ENCODE measurements at regions not wholly inside any gene's neighbourhood (a gene's known extent, or its start where the extent isn't known, plus 50 kb on each side); places are given as distances from the start of the nearest gene placed in this dataset.

DNA sequence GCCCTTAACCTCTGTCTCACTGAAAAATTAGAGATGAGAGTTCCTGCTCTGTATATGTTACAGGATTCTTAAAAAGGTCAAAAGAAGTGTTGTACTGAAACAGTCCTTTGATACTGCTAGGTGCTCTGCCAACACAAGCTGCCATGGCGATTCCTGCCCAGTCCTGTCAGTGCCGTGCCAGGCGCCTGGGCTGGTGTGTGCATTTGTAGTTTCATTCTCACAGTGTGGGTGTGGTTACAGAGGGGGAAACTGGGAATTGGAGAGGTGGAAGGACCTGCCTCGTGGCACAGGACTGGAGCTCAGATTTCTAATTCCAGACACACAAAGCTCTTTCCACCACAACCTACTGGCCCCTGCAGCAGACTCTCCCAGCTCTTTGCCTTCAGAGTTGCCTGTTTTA is 122.3 kb upstream of the RAB6C start:
- TF ChIP-seq EZH2phosphoT487 (IDR thresholded peaks at IDR 0.05; ENCODE audit: low read depth), result no peak
- TF ChIP-seq, protein P1, sequence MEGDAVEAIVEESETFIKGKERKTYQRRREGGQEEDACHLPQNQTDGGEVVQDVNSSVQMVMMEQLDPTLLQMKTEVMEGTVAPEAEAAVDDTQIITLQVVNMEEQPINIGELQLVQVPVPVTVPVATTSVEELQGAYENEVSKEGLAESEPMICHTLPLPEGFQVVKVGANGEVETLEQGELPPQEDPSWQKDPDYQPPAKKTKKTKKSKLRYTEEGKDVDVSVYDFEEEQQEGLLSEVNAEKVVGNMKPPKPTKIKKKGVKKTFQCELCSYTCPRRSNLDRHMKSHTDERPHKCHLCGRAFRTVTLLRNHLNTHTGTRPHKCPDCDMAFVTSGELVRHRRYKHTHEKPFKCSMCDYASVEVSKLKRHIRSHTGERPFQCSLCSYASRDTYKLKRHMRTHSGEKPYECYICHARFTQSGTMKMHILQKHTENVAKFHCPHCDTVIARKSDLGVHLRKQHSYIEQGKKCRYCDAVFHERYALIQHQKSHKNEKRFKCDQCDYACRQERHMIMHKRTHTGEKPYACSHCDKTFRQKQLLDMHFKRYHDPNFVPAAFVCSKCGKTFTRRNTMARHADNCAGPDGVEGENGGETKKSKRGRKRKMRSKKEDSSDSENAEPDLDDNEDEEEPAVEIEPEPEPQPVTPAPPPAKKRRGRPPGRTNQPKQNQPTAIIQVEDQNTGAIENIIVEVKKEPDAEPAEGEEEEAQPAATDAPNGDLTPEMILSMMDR (IDR thresholded peaks at IDR 0.05; ENCODE audit: low read depth, low read length), result no peak
- H2AFZ ChIP-seq (ENCODE audit: low read depth, low read length), result no peak overlapping the region
- no peak overlapping the region for H3K9ac ChIP-seq (ENCODE audit: low read length)
- H3K36me3 ChIP-seq (replicated peaks; ENCODE audit: low read depth, low read length), result no peaks in the 10 kb centered on the region
- H3K4me3 ChIP-seq (ENCODE audit: low read length), result no peak overlapping the region
- no peaks in the 10 kb centered on the region for H3K79me2 ChIP-seq (ENCODE audit: low read length)
- no peak overlapping the region for H3K27ac ChIP-seq (ENCODE audit: low read length)
- H3K9me3 ChIP-seq (ENCODE audit: insufficient read depth, low read length), result no peaks in the 10 kb centered on the region
- no peaks in the 10 kb centered on the region for H4K20me1 ChIP-seq (ENCODE audit: insufficient read depth, low read length)
- H3K27me3 ChIP-seq (ENCODE audit: low read depth, low read length), result peaks cover 2% of the 10 kb centered on the region
- no peaks in the 10 kb centered on the region for H3K4me1 ChIP-seq (ENCODE audit: low read length)
- no peak overlapping the region for H3K4me2 ChIP-seq (ENCODE audit: low read length)

DNA sequence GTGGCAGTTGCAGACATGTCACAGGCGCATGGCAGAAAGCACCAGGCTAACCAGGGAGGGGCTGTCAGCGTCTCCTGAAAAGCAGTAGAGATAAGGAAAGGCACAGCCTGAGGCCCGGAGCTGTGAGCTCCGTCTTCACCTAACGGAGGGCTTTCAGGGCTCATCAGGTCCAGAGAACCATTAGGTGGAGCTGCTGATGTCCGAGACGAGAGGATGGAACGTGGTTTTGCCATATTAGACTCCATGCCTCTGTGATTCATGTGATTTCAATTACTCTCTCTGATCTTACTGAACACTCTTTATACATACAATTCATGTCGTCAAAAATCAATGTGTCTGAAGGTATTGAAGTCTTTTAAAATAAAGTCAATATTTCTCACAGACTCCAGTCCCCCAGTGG is 120.3 kb upstream of the RAB6C start:
- H3K27ac ChIP-seq (ENCODE audit: low read length), result no peak overlapping the region
- no peak overlapping the region for H3K9ac ChIP-seq (ENCODE audit: low read length)
- no peaks in the 10 kb centered on the region for H4K20me1 ChIP-seq (ENCODE audit: insufficient read depth, low read length)

DNA sequence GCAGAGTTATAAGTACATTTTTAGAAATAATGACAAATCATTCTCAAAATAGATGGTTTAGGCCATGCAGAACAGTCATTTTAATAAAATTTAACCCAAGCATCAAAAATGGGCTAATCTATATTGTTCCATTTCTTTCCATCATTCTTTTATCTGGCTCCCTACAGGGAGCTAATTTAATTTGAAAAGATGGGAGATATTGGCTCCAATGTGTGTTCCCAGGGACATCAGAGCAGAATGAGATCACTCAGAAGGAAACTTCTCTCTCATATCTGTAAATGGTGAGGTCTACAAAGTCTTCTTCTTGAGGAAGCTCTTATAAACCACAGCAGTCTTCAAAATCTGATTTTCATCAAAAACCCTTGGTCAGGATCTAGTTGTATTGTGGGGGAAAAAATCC is 119.4 kb upstream of the RAB6C start:
- Histone ChIP-seq H3K79me2 (ENCODE audit: low read length) (no peaks in the 10 kb centered on the region), H3K9me3 (ENCODE audit: insufficient read depth, low read length) (no peaks in the 10 kb centered on the region), H3K27me3 (ENCODE audit: low read depth, low read length) (peaks cover 2% of the 10 kb centered on the region), H3K4me3 (ENCODE audit: low read length) (no peak overlapping the region), H3K9ac (ENCODE audit: low read length) (no peak overlapping the region), H4K20me1 (ENCODE audit: insufficient read depth, low read length) (no peaks in the 10 kb centered on the region), H2AFZ (ENCODE audit: low read depth, low read length) (no peak overlapping the region), H3K4me1 (ENCODE audit: low read length) (peaks cover 6% of the 10 kb centered on the region; the same call in 1 of the 2 replicates), H3K36me3 (replicated peaks; ENCODE audit: low read depth, low read length) (no peaks in the 10 kb centered on the region), H3K4me2 (ENCODE audit: low read length) (no peak overlapping the region), H3K27ac (ENCODE audit: low read length) (no peak overlapping the region)
- TF ChIP-seq, protein P1 (IDR thresholded peaks at IDR 0.05; ENCODE audit: low read depth, low read length), result no peak
- TF ChIP-seq EZH2phosphoT487 (IDR thresholded peaks at IDR 0.05; ENCODE audit: low read depth), result no peak

More for the DNA sequence above, 120.3 kb upstream of the RAB6C start:
- H3K36me3 ChIP-seq (replicated peaks; ENCODE audit: low read depth, low read length), result no peaks in the 10 kb centered on the region
- H3K9me3 ChIP-seq (ENCODE audit: insufficient read depth, low read length), result no peaks in the 10 kb centered on the region
- no peaks in the 10 kb centered on the region for H3K4me1 ChIP-seq (ENCODE audit: low read length)
- no peak overlapping the region for H3K4me3 ChIP-seq (ENCODE audit: low read length)
- H3K27me3 ChIP-seq (ENCODE audit: low read depth, low read length), result peaks cover 2% of the 10 kb centered on the region
- no peak overlapping the region for H2AFZ ChIP-seq (ENCODE audit: low read depth, low read length)
- H3K79me2 ChIP-seq (ENCODE audit: low read length), result no peaks in the 10 kb centered on the region
- H3K4me2 ChIP-seq (ENCODE audit: low read length), result no peak overlapping the region
- no peak for TF ChIP-seq EZH2phosphoT487 (IDR thresholded peaks at IDR 0.05; ENCODE audit: low read depth)
- TF ChIP-seq, protein P1 (IDR thresholded peaks at IDR 0.05; ENCODE audit: low read depth, low read length), result no peak

DNA sequence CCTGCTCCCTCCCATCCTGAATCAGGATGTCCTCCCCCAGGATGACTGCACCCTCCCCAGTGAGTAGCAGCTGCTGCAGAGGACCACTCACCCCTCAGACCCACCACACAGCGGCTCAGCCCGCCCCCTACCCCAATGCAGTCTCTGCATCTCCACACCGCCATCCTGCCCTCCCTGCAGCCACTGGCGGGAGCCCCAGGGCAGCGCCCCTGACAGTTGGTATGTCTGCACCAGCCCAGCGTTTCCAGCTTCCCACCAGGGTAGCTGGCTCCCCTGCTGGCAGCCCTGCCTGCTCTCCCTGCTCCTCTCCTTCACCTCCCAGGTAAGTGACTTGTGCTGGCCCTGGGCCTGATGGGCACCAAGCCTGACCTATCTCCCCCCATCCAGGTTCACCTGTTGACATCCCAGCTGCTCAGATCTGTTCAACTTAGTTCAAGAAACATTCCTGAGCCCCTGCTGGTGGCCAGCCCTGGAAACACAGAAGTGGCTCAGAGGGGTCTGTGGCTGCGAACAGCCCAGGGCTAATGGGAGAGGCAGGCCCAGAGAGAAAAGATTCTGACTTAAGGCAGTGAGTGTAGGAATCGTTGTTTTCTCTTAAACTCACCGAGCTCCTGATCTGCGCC is 117.7 kb upstream of the RAB6C start:
- Histone ChIP-seq H3K79me2 (ENCODE audit: low read length) (no peaks in the 10 kb centered on the region), H3K9ac (ENCODE audit: low read length) (no peak overlapping the region), H3K27ac (ENCODE audit: low read length) (no peak overlapping the region), H3K27me3 (ENCODE audit: low read depth, low read length) (peaks cover 2% of the 10 kb centered on the region; the same call in 1 of the 2 replicates), H2AFZ (ENCODE audit: low read depth, low read length) (no peak overlapping the region), H3K36me3 (replicated peaks; ENCODE audit: low read depth, low read length) (no peaks in the 10 kb centered on the region), H4K20me1 (ENCODE audit: insufficient read depth, low read length) (no peaks in the 10 kb centered on the region), H3K4me1 (ENCODE audit: low read length) (peaks cover 6% of the 10 kb centered on the region; the same call in 1 of the 2 replicates), H3K4me3 (ENCODE audit: low read length) (no peak overlapping the region), H3K9me3 (ENCODE audit: insufficient read depth, low read length) (no peaks in the 10 kb centered on the region), H3K4me2 (ENCODE audit: low read length) (no peak overlapping the region)
- TF ChIP-seq, protein P1 (IDR thresholded peaks at IDR 0.05; ENCODE audit: low read depth, low read length), result no peak
- TF ChIP-seq EZH2phosphoT487 (IDR thresholded peaks at IDR 0.05; ENCODE audit: low read depth), result no peak
